ENCODE measurements at regions not wholly inside any gene's neighbourhood (a gene's known extent, or its start where the extent isn't known, plus 50 kb on each side); places are given as distances from the start of the nearest gene placed in this dataset.
"Not testable (repeated sequence)": the region's sequence is repeated elsewhere in the genome, so short reads cannot be mapped to it uniquely, and the experiment has no call there.

- DNase-seq: no peak
Observed at GRCh38 chr2:122523981-122524380, 768.5 kb downstream of the TSN start.

- DNase-seq: no peak
Observed at GRCh38 chr2:122525336-122525735, 769.9 kb downstream of the TSN start.

GRCh38 chr2:122528061-122528460 lies 772.6 kb downstream of the TSN start:
- DNase-seq: no peak

- DNase-seq: no peak
Observed at GRCh38 chr2:122528958-122529705, 773.7 kb downstream of the TSN start.

GRCh38 chr2:122530814-122531213 lies 775.4 kb downstream of the TSN start:
- no peak for DNase-seq

- no peak for DNase-seq
Observed at GRCh38 chr2:122531290-122532071, 776.0 kb downstream of the TSN start.

GRCh38 chr2:122532072-122532344 lies 776.6 kb downstream of the TSN start:
- no peak for DNase-seq

GRCh38 chr2:122532481-122532880 lies 777.0 kb downstream of the TSN start:
- DNase-seq: no peak

- no peak for DNase-seq
Observed at GRCh38 chr2:122535960-122536505, 780.6 kb downstream of the TSN start.

GRCh38 chr2:122539311-122539710 lies 783.9 kb downstream of the TSN start:
- no peak for DNase-seq

GRCh38 chr2:122539920-122540319 lies 784.5 kb downstream of the TSN start:
- no peak for DNase-seq

GRCh38 chr2:122542236-122542635 lies 786.8 kb downstream of the TSN start:
- no peak for DNase-seq

GRCh38 chr2:122542646-122543045 lies 787.2 kb downstream of the TSN start:
- DNase-seq: no peak

GRCh38 chr2:122543815-122544214 lies 788.4 kb downstream of the TSN start:
- no peak for DNase-seq

- DNase-seq: no peak
Observed at GRCh38 chr2:122545821-122546220, 790.4 kb downstream of the TSN start.

- DNase-seq: no peak
Observed at GRCh38 chr2:122562775-122563174, 807.3 kb downstream of the TSN start.

GRCh38 chr2:122563781-122564180 lies 808.3 kb downstream of the TSN start:
- no peak for DNase-seq

- DNase-seq: no peak
Observed at GRCh38 chr2:122564843-122565242, 809.4 kb downstream of the TSN start.

GRCh38 chr2:122565364-122565763 lies 809.9 kb downstream of the TSN start:
- DNase-seq: no peak

- DNase-seq: no peak
Observed at GRCh38 chr2:122570641-122571040, 815.2 kb downstream of the TSN start.

- DNase-seq: not testable (repeated sequence)
Observed at GRCh38 chr2:122571471-122571870, 816.0 kb downstream of the TSN start.

GRCh38 chr2:122575076-122575475 lies 819.6 kb downstream of the TSN start:
- DNase-seq: no peak

GRCh38 chr2:122583159-122583917 lies 827.9 kb downstream of the TSN start:
- no peak for DNase-seq

- no peak for DNase-seq
Observed at GRCh38 chr2:122590524-122590923, 835.1 kb downstream of the TSN start.

Measured in activated gamma-delta T cell treated with Interleukin-2 at 50 U/mL for 16 hours (primary cell).